Esophagus muscularis mucosa (tissue), 4 donors: ENCODE measurements at regions not wholly inside any gene's neighbourhood (a gene's known extent, or its start where the extent isn't known, plus 50 kb on each side); places are given as distances from the start of the nearest gene placed in this dataset.

ENCODE experiments used
- DNase-seq: peaks from one replicate; pipeline ENCODE4 v3.0.0-alpha.2; 2017; ENCODE audit errors: extremely low spot score
- H3K27ac ChIP-seq, 4 donors: fragments of 200-600 bp; sonication (generic); replicated peaks in 1 of 4; 1 replicate in 3 of 4; 2 replicates in 1 of 4; pipeline ENCODE4 v1.5.1; 2016 to 2019; ENCODE audit warnings: mild to moderate bottlenecking in 1 of 4
- H3K27me3 ChIP-seq, 4 donors: fragments of 200-600 bp; sonication (generic); one replicate each; pipeline versions ENCODE4 v1.5.1 to v1.6.0; 2016 to 2019
- H3K36me3 ChIP-seq, 4 donors: fragments of 200-600 bp; sonication (generic); one replicate each; pipeline ENCODE4 v1.5.1; 2016 to 2019
- H3K4me1 ChIP-seq, 4 donors: fragments of 200-600 bp; sonication (generic); one replicate each; pipeline ENCODE4 v1.5.1; 2016 to 2019
- H3K4me3 ChIP-seq, 4 donors: fragments of 200-600 bp; sonication (generic); 1 replicate in 2 of 4; 2 replicates in 2 of 4; pipeline ENCODE4 v1.5.1; 2016 to 2019; ENCODE audit warnings: mild to moderate bottlenecking in 4 of 4, moderate library complexity in 1 of 4
- H3K9me3 ChIP-seq, 4 donors: fragments of 200-600 bp; sonication (generic); 1 replicate in 3 of 4; 2 replicates in 1 of 4; pipeline ENCODE4 v1.5.1; 2016 to 2019
- CTCF ChIP-seq, 3 experiments: fragments of 200-600 bp in 2 of 3; fragments of 450-650 bp in 1 of 3; sonication (generic) in 2 of 3; IDR thresholded peaks; one replicate each; pipeline ENCODE4 v1.5.1; 2017 to 2019; ENCODE audit warnings: antibody characterized with exemption in 3 of 3, mild to moderate bottlenecking in 2 of 3, moderate library complexity in 1 of 3
- EP300 ChIP-seq: sonication (generic); formaldehyde crosslinking; IDR thresholded peaks from one replicate; pipeline ENCODE4 v1.6.1; 2017; ENCODE audit warnings: antibody characterized with exemption
- POLR2A ChIP-seq: fragments of 450-650 bp; IDR thresholded peaks from one replicate; pipeline ENCODE4 v1.6.1; 2017; ENCODE audit warnings: antibody characterized with exemption, moderate library complexity, mild to moderate bottlenecking, low read depth
- POLR2AphosphoS5 ChIP-seq, 2 donors: sonication (generic); formaldehyde crosslinking; IDR thresholded peaks; one replicate each; pipeline ENCODE4 v1.6.1; 2017; ENCODE audit warnings: antibody characterized with exemption in 2 of 2
- WGBS: methylation state at CpG from one replicate; pipeline ENCODE4 v1.1.5; 2018; 5-methylcytosine and 5-hydroxymethylcytosine counted together
- intact Hi-C: fragments of 100-400 bp; cut with DNase I; formaldehyde crosslinking; loops from one replicate; pipeline ENCODE4 v1.15.1; 2023

GRCh38 chr6:99032396-99032795 lies 84.7 kb upstream of the FBXL4 start:
- no peak for TF ChIP-seq EP300
- no peak for TF ChIP-seq POLR2A
- no peak for TF ChIP-seq CTCF (IDR thresholded peaks at IDR 0.05)
- no peak for TF ChIP-seq POLR2AphosphoS5 (IDR thresholded peaks at IDR 0.05)
- Histone ChIP-seq H3K27me3 (no peaks in the 10 kb centered on the region), H3K4me1 (peaks cover 0 to 4% (median 0%) of the 10 kb centered on the region in 4 donors), H3K27ac (no peak overlapping the region), H3K9me3 (no peaks in the 10 kb centered on the region), H3K36me3 (no peaks in the 10 kb centered on the region), H3K4me3 (no peak overlapping the region)
- DNase-seq, result no peak
- intact Hi-C loops, result no loop called here
- 56% methylated on average over 2 of the region's 2 CpGs for WGBS

- WGBS, result 71% methylated on average over 4 of the region's 4 CpGs
- H3K4me3 ChIP-seq, result no peak overlapping the region
- H3K36me3 ChIP-seq, result no peaks in the 10 kb centered on the region
- DNase-seq, result no peak
- H3K27ac ChIP-seq, result no peak overlapping the region
- no peak for TF ChIP-seq POLR2A
- no peak for TF ChIP-seq CTCF (IDR thresholded peaks at IDR 0.05)
- TF ChIP-seq EP300, result no peak
- TF ChIP-seq POLR2AphosphoS5 (IDR thresholded peaks at IDR 0.05), result no peak
- no peaks in the 10 kb centered on the region for H3K9me3 ChIP-seq
- no peaks in the 10 kb centered on the region for H3K27me3 ChIP-seq
- H3K4me1 ChIP-seq, result peaks cover 0 to 4% (median 0%) of the 10 kb centered on the region in 4 donors
- intact Hi-C loops, result no loop called here
Measured at GRCh38 chr6:99031957-99032356, 84.2 kb upstream of the FBXL4 start.

GRCh38 chr6:99030915-99031314 lies 83.2 kb upstream of the FBXL4 start:
- TF ChIP-seq POLR2AphosphoS5 (IDR thresholded peaks at IDR 0.05), result no peak
- no peak for TF ChIP-seq EP300

GRCh38 chr6:99026135-99026534 lies 78.4 kb upstream of the FBXL4 start:
- 82% methylated on average over 7 of the region's 7 CpGs for WGBS
- intact Hi-C loops, result no loop called here
- TF ChIP-seq EP300 (no peak), CTCF (IDR thresholded peaks at IDR 0.05) (no peak), POLR2A (no peak), POLR2AphosphoS5 (IDR thresholded peaks at IDR 0.05) (no peak)
- H3K36me3 ChIP-seq, result no peaks in the 10 kb centered on the region
- H3K27ac ChIP-seq, result no peak overlapping the region
- H3K4me3 ChIP-seq, result no peak overlapping the region
- peaks cover 0 to 4% (median 0%) of the 10 kb centered on the region in 4 donors for H3K9me3 ChIP-seq
- H3K4me1 ChIP-seq, result no peaks in the 10 kb centered on the region
- H3K27me3 ChIP-seq, result no peaks in the 10 kb centered on the region
- no peak for DNase-seq

More at GRCh38 chr6:99030915-99031314, 83.2 kb upstream of the FBXL4 start:
- Histone ChIP-seq H3K27me3 (no peaks in the 10 kb centered on the region), H3K36me3 (no peaks in the 10 kb centered on the region), H3K4me3 (no peak overlapping the region), H3K9me3 (peaks cover 0 to 4% (median 0%) of the 10 kb centered on the region in 4 donors), H3K27ac (no peak overlapping the region), H3K4me1 (peaks cover 0 to 4% (median 0%) of the 10 kb centered on the region in 4 donors)
- WGBS, result 72% methylated on average over 1 of the region's 1 CpG
- no peak for DNase-seq
- intact Hi-C loops, result no loop called here

- H3K9me3 ChIP-seq, result peaks cover 0 to 4% (median 0%) of the 10 kb centered on the region in 4 donors
- TF ChIP-seq EP300, result no peak
- no peak for TF ChIP-seq POLR2A
- TF ChIP-seq POLR2AphosphoS5 (IDR thresholded peaks at IDR 0.05), result no peak
- TF ChIP-seq CTCF (IDR thresholded peaks at IDR 0.05), result no peak
- no peaks in the 10 kb centered on the region for H3K36me3 ChIP-seq
- no peak for DNase-seq
- 94% methylated on average over 3 of the region's 3 CpGs for WGBS
- intact Hi-C loops, result no loop called here
- H3K4me1 ChIP-seq, result no peaks in the 10 kb centered on the region
- H3K27me3 ChIP-seq, result no peaks in the 10 kb centered on the region
- no peak overlapping the region for H3K4me3 ChIP-seq
- H3K27ac ChIP-seq, result no peak overlapping the region
Measured at GRCh38 chr6:99024089-99024488, 76.3 kb upstream of the FBXL4 start.
